ENCODE measurements at regions not wholly inside any gene's neighbourhood (a gene's known extent, or its start where the extent isn't known, plus 50 kb on each side); places are given as distances from the start of the nearest gene placed in this dataset.

DNA sequence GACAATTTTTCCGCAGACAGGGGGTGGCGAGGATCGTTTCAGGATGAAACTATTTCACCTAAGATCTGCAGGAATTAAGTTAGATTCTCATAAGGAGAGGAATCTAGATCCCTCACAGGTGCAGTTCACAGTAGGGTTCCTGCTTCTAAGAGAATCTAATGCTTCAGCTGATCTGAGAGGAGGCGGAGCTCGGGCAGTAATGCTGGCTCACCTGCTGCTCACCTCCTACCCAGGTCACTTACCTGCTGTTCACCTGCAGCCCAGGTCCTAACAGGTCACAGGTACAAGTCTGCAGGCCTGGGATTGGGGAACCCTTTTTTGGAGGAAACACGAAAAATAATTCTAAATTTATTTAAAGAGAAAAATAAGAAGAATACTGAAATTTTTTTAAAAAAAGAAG lies 406.8 kb downstream of the MCTP2 start:
- TF ChIP-seq, protein P1, sequence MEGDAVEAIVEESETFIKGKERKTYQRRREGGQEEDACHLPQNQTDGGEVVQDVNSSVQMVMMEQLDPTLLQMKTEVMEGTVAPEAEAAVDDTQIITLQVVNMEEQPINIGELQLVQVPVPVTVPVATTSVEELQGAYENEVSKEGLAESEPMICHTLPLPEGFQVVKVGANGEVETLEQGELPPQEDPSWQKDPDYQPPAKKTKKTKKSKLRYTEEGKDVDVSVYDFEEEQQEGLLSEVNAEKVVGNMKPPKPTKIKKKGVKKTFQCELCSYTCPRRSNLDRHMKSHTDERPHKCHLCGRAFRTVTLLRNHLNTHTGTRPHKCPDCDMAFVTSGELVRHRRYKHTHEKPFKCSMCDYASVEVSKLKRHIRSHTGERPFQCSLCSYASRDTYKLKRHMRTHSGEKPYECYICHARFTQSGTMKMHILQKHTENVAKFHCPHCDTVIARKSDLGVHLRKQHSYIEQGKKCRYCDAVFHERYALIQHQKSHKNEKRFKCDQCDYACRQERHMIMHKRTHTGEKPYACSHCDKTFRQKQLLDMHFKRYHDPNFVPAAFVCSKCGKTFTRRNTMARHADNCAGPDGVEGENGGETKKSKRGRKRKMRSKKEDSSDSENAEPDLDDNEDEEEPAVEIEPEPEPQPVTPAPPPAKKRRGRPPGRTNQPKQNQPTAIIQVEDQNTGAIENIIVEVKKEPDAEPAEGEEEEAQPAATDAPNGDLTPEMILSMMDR (IDR thresholded peaks at IDR 0.05; ENCODE audit: low read depth, low read length) = no peak
- no peaks in the 10 kb centered on the region for H3K9me3 ChIP-seq (ENCODE audit: low read depth)
- H3K27ac ChIP-seq = no peak overlapping the region
- H3K27me3 ChIP-seq = no peaks in the 10 kb centered on the region
- no peaks in the 10 kb centered on the region for H3K36me3 ChIP-seq
- H3K4me3 ChIP-seq = no peak overlapping the region
- DNase-seq (ENCODE audit: low read depth in 1 of 2, low spot score in 1 of 2) = no peak
- H3K4me1 ChIP-seq (ENCODE audit: low read depth) = no peaks in the 10 kb centered on the region

DNA sequence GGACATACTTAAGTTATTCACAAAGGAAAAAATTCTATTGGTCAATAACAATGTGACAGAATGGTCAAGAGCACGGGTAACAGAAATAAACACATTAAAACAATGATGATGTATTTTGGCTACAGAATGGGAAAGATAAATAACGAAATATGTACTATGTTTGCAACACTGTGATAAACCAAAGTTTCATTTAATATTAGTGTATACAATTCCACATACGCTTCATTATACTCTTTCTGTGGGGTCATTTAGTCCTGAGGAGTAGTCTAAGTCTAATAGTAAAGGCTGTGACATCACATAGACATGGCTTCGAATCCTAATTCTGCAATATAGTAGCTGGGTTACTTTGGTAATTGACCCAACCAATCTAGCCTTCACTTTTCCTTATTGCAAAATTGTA lies 408.3 kb downstream of the MCTP2 start:
- Histone ChIP-seq H3K36me3 (no peaks in the 10 kb centered on the region), H3K27me3 (no peaks in the 10 kb centered on the region), H3K4me1 (ENCODE audit: low read depth) (no peaks in the 10 kb centered on the region), H3K4me3 (no peak overlapping the region), H3K27ac (no peak overlapping the region), H3K9me3 (ENCODE audit: low read depth) (no peaks in the 10 kb centered on the region)
- no peak for DNase-seq (ENCODE audit: low read depth in 1 of 2, low spot score in 1 of 2)
- TF ChIP-seq, protein P1 (IDR thresholded peaks at IDR 0.05; ENCODE audit: low read depth, low read length) = no peak

DNA sequence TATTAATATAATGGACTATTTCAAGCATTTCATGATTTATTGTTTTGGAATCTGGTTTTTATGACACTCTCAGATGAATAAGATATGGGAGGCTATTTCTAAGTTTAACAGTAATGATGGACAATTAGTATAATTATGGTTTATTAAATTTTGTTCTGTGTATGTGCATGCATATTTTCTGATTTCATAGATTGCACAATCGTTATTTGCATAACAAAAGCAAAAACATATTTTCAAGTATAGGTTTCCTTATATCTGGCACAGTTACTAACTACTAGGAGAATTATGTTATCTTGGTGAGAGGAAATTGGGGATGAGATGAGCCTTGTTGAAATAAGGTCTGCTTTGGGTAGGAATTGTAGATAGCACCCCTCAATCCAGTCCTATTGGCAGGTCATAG lies 413.1 kb downstream of the MCTP2 start:
- TF ChIP-seq, protein P1 (IDR thresholded peaks at IDR 0.05; ENCODE audit: low read depth, low read length) = no peak
- Histone ChIP-seq H3K4me3 (no peak overlapping the region), H3K9me3 (ENCODE audit: low read depth) (no peaks in the 10 kb centered on the region), H3K27me3 (no peaks in the 10 kb centered on the region), H3K27ac (no peak overlapping the region), H3K4me1 (ENCODE audit: low read depth) (no peaks in the 10 kb centered on the region), H3K36me3 (no peaks in the 10 kb centered on the region)
- no peak for DNase-seq (ENCODE audit: low read depth in 1 of 2, low spot score in 1 of 2)

DNA sequence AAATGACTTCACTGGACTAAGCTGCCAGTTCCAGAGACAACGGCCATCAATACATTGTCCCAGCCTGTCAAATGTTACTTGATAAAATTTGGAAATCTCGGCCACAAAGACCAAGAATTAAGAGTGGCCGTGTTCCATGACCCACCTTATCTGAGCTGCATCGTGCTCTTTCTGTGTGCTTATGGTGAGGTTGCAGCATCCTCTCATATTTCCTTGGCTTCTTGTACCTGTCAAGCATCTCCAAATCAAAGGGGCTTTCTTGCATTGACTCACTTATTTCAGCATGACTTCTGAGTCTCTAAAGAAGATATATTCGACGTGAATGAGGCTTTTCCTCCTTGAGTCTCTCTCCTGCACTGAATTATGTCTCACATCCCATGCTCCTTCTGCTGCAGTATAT lies 421.7 kb downstream of the MCTP2 start:
- no peaks in the 10 kb centered on the region for H3K36me3 ChIP-seq
- no peaks in the 10 kb centered on the region for H3K27me3 ChIP-seq
- no peaks in the 10 kb centered on the region for H3K9me3 ChIP-seq (ENCODE audit: low read depth)
- no peak overlapping the region for H3K4me3 ChIP-seq
- TF ChIP-seq, protein P1 (IDR thresholded peaks at IDR 0.05; ENCODE audit: low read depth, low read length) = no peak
- H3K4me1 ChIP-seq (ENCODE audit: low read depth) = no peaks in the 10 kb centered on the region
- H3K27ac ChIP-seq = no peak overlapping the region
- no peak for DNase-seq (ENCODE audit: low read depth in 1 of 2, low spot score in 1 of 2)

DNA sequence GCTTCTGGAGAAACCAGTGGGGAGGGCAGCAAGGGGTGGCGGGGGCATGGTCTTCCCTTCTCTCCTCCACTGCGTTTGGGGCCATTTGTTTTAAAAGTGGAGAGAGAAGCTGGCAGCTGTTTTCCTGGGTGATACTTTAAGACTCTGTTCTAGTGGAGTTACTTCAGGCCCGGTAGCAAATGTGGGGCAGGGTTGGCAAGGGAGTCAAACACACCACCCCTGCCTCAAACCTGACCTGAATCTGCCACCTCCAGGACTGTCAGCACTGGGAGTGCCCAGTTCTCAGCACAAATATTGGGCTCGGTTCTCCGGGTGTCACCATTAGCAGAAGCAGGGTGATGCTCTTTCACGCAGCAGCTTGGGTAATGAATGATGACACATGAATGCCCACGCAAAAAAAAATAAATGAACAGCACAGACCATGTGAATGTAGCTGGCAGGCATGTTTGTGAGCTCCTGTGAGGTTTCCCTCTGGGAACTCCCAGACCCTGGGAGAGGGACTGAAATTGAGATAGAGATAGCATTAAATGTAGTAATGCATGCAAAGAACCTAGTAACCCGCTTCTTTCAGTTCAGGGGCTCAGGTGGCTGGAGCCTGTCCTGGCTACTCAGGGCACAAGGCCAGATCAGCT lies 424.0 kb downstream of the MCTP2 start:
- DNase-seq (ENCODE audit: low read depth in 1 of 2, low spot score in 1 of 2) = no peak
- Histone ChIP-seq H3K9me3 (ENCODE audit: low read depth) (no peaks in the 10 kb centered on the region), H3K27ac (no peak overlapping the region), H3K4me1 (ENCODE audit: low read depth) (no peaks in the 10 kb centered on the region), H3K4me3 (no peak overlapping the region), H3K27me3 (no peaks in the 10 kb centered on the region), H3K36me3 (no peaks in the 10 kb centered on the region)
- TF ChIP-seq, protein P1 (IDR thresholded peaks at IDR 0.05; ENCODE audit: low read depth, low read length) = no peak

Data from cardiac muscle cell (in vitro differentiated cells and primary cell).